A673 (cell line): ENCODE measurements at regions not wholly inside any gene's neighbourhood (a gene's known extent, or its start where the extent isn't known, plus 50 kb on each side); places are given as distances from the start of the nearest gene placed in this dataset.

Source experiments
- CTCF ChIP-seq: fragments of 300-800, 200-600 bp; sonication (generic); conservative IDR thresholded peaks from 2 replicates; pipeline ENCODE4 v1.5.1; 2017; ENCODE audit warnings: low read depth, mild to moderate bottlenecking, antibody characterized with exemption, low read length, moderate library complexity, mixed read lengths
- EZH2 ChIP-seq: fragments of 200-600 bp; sonication (generic); IDR thresholded peaks from 2 replicates; pipeline ENCODE4 v1.6.1; 2017; ENCODE audit warnings: borderline replicate concordance, low read depth, mild to moderate bottlenecking, mixed read lengths, antibody characterized with exemption, low read length; ENCODE audit not compliant: poor library complexity, severe bottlenecking

GRCh38 chr10:42454313-42454712 lies 184.1 kb downstream of the ZNF33B start:
- TF ChIP-seq CTCF (no peak), EZH2 (no peak)
